ENCODE measurements at regions not wholly inside any gene's neighbourhood (a gene's known extent, or its start where the extent isn't known, plus 50 kb on each side); places are given as distances from the start of the nearest gene placed in this dataset.

- intact Hi-C loops (cut with micrococcal nuclease; ENCODE audit: unreplicated experiment), result no loop called here
- FAIRE-seq (no peak), ATAC-seq (no peak), DNase-seq (ENCODE audit: low spot score) (no peak)
- ChIA-PET CTCF (ENCODE audit: low intra/inter-chr PET ratio, low total read pairs) (no interaction called here), POLR2A (no interaction called here)
- no peak for TF ChIP-seq SNAPC4 (CRISPR knock-in tag; IDR thresholded peaks at IDR 0.05)
- TF ChIP-seq ZNF674 (CRISPR knock-in tag; IDR thresholded peaks at IDR 0.05; ENCODE audit: low read depth), result no peak
- no peak for TF ChIP-seq TGIF2 (CRISPR knock-in tag; IDR thresholded peaks at IDR 0.05)
- no peak for TF ChIP-seq LBX2 (CRISPR knock-in tag; IDR thresholded peaks at IDR 0.05; ENCODE audit: borderline replicate concordance)
- no peak for TF ChIP-seq THAP11 (CRISPR knock-in tag; IDR thresholded peaks at IDR 0.05)
- Histone ChIP-seq H3K36me3 (replicated peaks in 1 of 2; ENCODE audit: control insufficient read depth in 1 of 2, insufficient read depth in 2 of 2, low read length in 2 of 2) (no peaks in the 10 kb centered on the region), H3K27me3 (ENCODE audit: control insufficient read depth in 1 of 2, insufficient read depth in 2 of 2, low read length in 2 of 2) (no peaks in the 10 kb centered on the region), H4K20me1 (ENCODE audit: insufficient read depth, low read length) (no peaks in the 10 kb centered on the region), H3K27ac (ENCODE audit: extremely low read length, insufficient read depth, low read length) (no peak overlapping the region), H3K9ac (ENCODE audit: insufficient read depth, low read depth, low read length) (no peak overlapping the region), H2AFZ (ENCODE audit: low read length) (no peak overlapping the region), H3K9me3 (ENCODE audit: low read length) (no peaks in the 10 kb centered on the region), H3K4me3 (replicated peaks in 1 of 3; ENCODE audit: insufficient read depth in 1 of 3, low read depth in 2 of 3, low read length in 3 of 3) (no peak overlapping the region), H3K4me1 (ENCODE audit: insufficient read depth, low read length) (no peaks in the 10 kb centered on the region), H3K79me2 (ENCODE audit: insufficient read depth, low read length) (no peaks in the 10 kb centered on the region), H3K4me2 (ENCODE audit: low read depth, low read length) (no peak overlapping the region)
- in situ Hi-C loops (cut with HindIII; ENCODE audit: extremely low pct_ligation_motif_present, low pct_unique_long_range_greater_than_20kb), result no loop called here
- 4% methylated on average over 4 of the region's 4 CpGs for WGBS (ENCODE audit: low lambda C conversion rate)
- no TSS peak for BruUV-seq (replicated peaks)
Measured at GRCh38 chr14:87005280-87005679, 987.7 kb downstream of the GALC start.
